NCI-H2081 treated with DMSO at 0.1 percent for 48 hours (cell line): ENCODE measurements at regions not wholly inside any gene's neighbourhood (a gene's known extent, or its start where the extent isn't known, plus 50 kb on each side); places are given as distances from the start of the nearest gene placed in this dataset.

Experiments used
- DNase-seq: peaks from one replicate; lab custom pipeline; 2025; lab: John Stamatoyannopoulos, UW

GRCh38 chr15:53400986-53401385 lies 358.5 kb downstream of the WDR72 start:
- DNase-seq: peak; percentile 24

GRCh38 chr15:53397041-53397616 lies 362.3 kb downstream of the WDR72 start:
- no peak for DNase-seq

DNA sequence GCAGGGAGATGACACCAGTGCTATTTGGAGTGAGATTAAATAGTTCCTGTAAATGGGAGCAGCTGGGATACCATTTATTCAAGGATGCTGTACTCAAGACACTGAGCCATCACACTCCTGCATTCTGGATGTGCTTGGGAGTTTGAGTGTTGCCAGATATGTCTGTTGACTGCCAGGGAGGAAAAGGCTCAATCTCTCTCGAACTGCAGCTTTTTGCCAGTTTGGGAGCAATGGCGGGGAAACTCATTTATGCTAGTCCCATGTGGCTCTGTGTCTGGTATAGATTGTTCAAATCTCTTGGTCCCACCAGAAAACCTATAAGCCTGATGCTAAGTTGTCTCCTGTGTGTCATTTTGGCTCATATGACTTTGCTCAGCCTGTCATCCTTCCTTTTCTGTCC lies 363.6 kb downstream of the WDR72 start:
- DNase-seq: no peak

GRCh38 chr15:53390549-53390948 lies 368.9 kb downstream of the WDR72 start:
- DNase-seq: no peak

- DNase-seq: no peak
Observed at GRCh38 chr15:53389271-53390037, 370.0 kb downstream of the WDR72 start.

DNA sequence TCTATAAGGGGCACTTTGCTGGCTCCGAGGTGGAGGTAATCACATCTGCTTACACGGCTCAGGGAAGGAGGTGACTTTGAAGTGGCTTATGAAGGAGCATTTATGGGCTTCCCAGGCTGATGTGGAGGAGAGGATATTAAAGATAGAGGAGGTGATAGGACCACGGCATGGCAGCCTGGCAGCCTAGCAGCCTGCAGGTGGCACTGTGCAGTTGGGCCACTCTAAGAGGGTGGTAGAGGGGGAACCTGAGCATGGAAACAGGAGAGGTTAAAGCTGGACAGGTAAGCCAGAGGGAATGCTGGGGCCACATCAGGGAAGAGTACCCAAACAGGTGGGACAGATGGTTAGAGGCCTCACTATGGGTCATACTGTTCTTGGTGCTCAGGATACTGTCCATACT lies 375.0 kb downstream of the WDR72 start:
- DNase-seq: no peak

GRCh38 chr15:53378096-53378800 lies 381.2 kb downstream of the WDR72 start:
- no peak for DNase-seq

- DNase-seq: no peak
Observed at GRCh38 chr15:53367740-53368139, 391.7 kb downstream of the WDR72 start.

- no peak for DNase-seq
Observed at GRCh38 chr15:53360881-53361280, 398.6 kb downstream of the WDR72 start.

- DNase-seq: no peak
Observed at GRCh38 chr15:53359038-53359437, 400.4 kb downstream of the WDR72 start.

DNA sequence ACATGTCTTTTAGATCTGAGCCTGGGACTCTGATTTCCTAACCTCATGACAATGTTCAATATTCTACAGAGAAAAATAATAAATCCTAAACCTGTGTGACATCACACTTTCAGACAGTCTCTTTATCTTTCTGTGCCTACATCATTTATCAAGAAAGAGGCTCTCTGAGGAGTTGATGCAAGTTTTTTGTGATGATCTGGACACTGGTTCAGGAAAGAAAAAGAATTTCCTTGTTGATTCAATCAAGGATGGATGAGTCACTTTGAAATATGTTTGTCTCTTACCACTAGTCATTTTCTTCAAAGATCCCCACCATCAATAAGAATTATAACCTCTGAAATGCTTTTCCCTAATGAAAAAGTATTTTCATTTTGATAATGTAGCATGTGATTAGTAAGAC lies 404.6 kb downstream of the WDR72 start:
- DNase-seq: no peak

GRCh38 chr15:53351373-53351772 lies 408.1 kb downstream of the WDR72 start:
- DNase-seq: no peak

GRCh38 chr15:53346583-53346982 lies 412.9 kb downstream of the WDR72 start:
- DNase-seq: no peak

DNA sequence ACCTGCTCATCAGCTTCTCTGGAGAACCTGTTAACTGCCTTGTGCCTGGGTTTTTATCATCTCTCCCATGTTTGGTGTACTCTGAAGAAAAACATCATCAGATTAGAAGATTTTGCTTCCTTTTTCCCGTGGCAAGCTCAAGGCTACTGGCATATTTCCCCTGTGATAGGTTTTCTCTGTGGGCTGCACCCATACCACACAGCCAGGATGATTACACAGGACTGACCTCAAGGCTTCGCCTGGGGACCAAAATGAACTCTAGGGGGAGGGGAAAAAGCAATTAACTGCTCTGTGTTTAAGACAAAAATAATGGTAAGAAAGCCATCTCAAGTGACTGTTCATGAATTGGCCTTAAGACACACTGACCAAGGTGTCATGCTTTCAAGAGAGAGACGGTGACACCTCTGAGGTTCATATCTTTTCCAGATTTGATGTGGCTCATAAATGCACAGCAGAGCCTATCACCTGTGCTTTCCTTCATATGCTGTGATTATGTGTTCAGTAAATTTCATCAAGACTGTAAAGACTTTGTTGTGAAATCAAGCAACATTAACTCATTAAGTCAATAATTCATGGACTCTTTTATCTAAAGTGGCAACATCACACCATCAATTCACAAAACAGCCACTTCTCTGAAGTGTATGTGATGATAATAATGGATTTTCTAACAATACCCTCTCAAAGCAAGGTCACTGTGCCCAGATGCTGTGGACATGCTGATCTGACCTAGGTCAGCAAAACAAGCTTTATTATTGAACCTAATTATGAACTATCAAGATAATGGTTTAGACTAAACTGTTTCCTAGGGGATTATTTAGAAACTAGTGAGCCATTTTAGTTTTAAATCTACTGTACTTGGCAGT lies 427.9 kb downstream of the WDR72 start:
- no peak for DNase-seq

- no peak for DNase-seq
Observed at GRCh38 chr15:53328341-53328740, 431.1 kb downstream of the WDR72 start.

- no peak for DNase-seq
Observed at GRCh38 chr15:53324061-53324460, 435.4 kb downstream of the WDR72 start.

DNA sequence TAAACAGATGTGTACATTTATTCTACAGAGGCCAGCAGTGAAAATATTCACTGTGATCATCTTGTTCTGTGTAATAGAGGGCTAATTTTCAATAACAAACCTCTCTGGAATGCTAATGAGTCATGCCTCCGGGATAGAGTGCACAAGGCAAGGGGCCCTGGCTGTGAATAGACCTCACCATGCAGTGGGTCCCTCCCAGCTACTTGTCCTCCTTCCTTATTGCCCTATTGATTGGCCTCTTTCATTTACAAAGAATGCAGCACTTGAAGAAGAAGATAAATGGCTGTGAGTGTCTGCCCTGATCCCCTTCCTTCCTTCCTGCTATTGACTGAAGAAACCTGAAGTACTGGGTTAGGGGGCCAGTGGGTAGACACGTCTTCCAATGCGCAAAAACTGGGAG lies 436.3 kb downstream of the WDR72 start:
- no peak for DNase-seq

- DNase-seq: no peak
Observed at GRCh38 chr15:53320816-53321215, 438.6 kb downstream of the WDR72 start.

DNA sequence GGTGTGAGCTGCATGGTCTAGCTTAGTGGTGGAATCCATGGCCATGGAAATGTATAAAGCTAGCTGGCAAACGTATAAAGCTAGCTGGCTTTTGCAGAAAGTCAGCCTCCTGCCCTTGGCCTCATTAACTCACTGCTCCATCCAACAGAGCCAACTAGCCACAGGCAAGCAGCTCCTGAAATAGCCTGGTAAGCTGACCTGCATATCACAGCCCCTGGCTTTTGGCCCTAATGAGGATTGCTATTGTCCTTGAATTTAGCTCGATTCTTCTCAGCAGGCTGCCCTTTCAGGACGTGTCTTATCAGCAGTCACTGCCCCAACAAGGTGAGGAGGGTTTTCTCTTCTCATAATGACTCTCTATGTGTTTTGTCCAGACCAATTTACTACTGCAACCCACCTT lies 446.8 kb downstream of the WDR72 start:
- no peak for DNase-seq

DNA sequence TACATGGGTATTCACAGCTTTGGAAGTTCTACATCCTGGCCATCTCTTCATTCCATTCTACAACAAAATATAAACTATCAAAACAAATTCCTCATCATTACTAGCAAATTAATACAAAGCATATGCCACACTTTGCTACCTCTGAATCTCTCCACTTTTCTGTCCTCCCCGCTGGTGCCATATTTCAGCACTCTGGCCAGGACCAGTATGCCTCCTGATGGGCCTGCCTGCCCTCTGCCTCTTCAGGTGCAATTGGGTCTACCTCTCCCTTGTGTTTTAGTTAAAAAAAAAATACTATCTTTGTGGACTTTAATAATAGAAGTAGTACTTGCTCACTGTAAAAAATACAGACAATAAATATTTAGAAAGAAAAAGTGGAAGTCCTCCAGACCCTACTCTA lies 448.8 kb downstream of the WDR72 start:
- no peak for DNase-seq

DNA sequence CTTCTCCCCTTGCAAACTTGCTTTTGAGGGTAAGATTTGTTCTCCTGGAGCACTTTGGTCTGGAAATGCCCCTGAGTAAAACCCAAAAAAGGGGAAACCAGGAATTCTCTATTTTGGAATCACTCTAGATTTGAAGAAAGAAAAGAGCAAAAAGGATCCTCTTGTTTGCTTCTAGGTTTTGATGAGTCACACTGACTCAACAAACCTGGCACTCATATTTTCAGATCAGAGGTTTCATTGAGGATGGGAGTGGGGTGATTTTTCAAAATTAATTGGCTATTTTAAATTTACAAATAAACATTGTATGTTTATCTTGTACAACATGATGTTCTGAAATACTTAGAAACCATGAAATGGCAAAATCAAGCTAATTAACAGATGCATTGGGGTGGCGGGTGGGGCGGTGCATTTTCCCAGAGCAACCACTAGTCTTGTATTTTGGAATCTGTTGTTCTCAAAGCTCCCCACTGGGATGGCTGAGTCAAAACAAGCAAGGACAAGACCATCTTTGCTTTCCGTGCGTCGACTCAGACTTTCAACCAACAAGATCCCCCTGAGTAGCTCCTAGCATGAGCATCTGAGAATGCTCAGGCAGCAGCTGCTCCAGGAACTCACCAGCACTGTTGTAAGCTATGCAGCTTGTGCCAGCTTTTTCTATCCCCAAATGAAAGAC lies 451.4 kb downstream of the WDR72 start:
- DNase-seq: no peak

DNA sequence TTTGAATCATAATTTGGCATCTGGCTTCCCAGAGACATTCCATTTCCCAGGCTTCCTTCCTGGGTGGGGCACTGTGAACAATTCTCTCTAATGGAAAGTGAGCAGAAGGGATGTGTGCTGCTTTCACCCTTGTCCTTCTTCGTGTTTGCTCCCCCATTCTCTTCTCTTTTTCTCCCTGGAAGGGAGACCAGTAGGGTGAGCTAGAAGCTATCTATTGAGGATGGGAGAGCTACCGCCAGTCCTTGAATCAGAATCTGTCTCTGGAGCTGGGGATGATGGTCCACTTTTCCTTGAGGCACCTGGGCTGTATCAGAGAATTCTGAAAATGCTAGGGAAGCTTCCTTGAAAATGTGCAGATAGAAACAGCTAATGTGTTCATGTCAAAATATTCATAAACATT lies 453.9 kb downstream of the WDR72 start:
- no peak for DNase-seq
